Activated T-helper 1 cell treated with anti-CD3 and anti-CD28 coated beads, Interleukin-12 subunit alpha, Interleukin-12 subunit beta, Interleukin-2, Interleukin-4 antibody, amounts not matched to agents 30 ng/mL and 10 ng/mL and 1 ng/mL, durations not matched to agents 14 hours and 24 hours and 36 hours (primary cell): ENCODE measurements at regions not wholly inside any gene's neighbourhood (a gene's known extent, or its start where the extent isn't known, plus 50 kb on each side); places are given as distances from the start of the nearest gene placed in this dataset.

Source experiments
- DNase-seq: peaks from one replicate; pipeline ENCODE4 v3.0.0; 2021; ENCODE audit warnings: low spot score
- H3K27ac Mint-ChIP-seq: one replicate; pipeline ENCODE4 v1.8.0; 2021; ENCODE audit warnings: mild to moderate bottlenecking, mixed read lengths
- H3K27me3 Mint-ChIP-seq: one replicate; pipeline ENCODE4 v1.8.0; 2022; ENCODE audit warnings: mild to moderate bottlenecking, moderate library complexity, mixed read lengths; ENCODE audit not compliant: insufficient read depth
- H3K36me3 Mint-ChIP-seq: one replicate; pipeline ENCODE4 v1.8.0; 2021; ENCODE audit warnings: low read depth, mixed read lengths
- H3K4me1 Mint-ChIP-seq: one replicate; pipeline ENCODE4 v1.8.0; 2021; ENCODE audit warnings: low read depth, mixed read lengths
- H3K4me3 Mint-ChIP-seq: one replicate; pipeline ENCODE4 v1.8.0; 2021; ENCODE audit warnings: mild to moderate bottlenecking, moderate library complexity, mixed read lengths
- H3K9me3 Mint-ChIP-seq: one replicate; pipeline ENCODE4 v1.8.0; 2021; ENCODE audit warnings: mixed read lengths
- intact Hi-C: fragments of 100-400 bp; cut with micrococcal nuclease; formaldehyde crosslinking; loops from one replicate; pipeline ENCODE4 v1.15.1; 2024

DNA sequence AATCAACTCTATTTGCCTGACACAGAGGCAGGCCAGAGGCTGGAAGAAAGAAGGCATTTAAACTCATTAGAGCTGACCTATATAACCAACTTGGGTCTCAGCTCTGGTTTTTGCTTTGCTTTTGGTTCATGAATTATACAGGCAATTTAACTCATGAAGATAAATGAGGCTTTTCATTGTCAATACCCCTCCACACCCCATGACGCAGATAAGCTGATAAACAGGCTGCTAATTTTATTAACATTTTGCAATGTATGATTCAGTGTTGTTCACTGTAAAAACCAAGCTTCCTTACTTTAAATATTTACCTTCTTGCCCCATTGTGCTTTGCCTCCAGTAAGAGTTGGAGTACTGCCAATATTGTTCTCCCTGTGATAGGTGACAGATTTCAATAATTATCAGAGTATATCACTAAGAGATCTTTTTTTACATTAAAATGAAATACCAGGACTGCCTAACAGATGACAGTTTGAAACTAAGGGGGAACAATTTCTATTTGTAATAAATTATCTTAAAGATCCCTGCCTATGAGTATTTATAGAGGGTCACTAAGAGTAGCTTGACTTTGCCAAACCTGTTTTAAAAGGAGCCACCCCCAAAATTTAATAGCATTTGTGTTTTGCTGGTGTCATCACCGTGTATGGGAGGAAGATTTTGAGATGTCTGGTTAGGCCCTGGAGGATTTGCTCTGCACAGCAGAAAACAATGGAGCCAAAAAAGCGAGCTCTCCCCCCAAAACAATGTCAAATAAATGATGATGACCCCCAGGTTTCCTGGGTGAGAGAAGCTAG lies 472.7 kb upstream of the NBEA start:
- no peaks in the 10 kb centered on the region for H3K36me3 Mint-ChIP-seq
- H3K27me3 Mint-ChIP-seq: no peaks in the 10 kb centered on the region
- no peak overlapping the region for H3K4me3 Mint-ChIP-seq
- DNase-seq: no peak
- H3K4me1 Mint-ChIP-seq: no peaks in the 10 kb centered on the region
- no peaks in the 10 kb centered on the region for H3K9me3 Mint-ChIP-seq
- intact Hi-C loops: no loop called here
- H3K27ac Mint-ChIP-seq: no peak overlapping the region

DNA sequence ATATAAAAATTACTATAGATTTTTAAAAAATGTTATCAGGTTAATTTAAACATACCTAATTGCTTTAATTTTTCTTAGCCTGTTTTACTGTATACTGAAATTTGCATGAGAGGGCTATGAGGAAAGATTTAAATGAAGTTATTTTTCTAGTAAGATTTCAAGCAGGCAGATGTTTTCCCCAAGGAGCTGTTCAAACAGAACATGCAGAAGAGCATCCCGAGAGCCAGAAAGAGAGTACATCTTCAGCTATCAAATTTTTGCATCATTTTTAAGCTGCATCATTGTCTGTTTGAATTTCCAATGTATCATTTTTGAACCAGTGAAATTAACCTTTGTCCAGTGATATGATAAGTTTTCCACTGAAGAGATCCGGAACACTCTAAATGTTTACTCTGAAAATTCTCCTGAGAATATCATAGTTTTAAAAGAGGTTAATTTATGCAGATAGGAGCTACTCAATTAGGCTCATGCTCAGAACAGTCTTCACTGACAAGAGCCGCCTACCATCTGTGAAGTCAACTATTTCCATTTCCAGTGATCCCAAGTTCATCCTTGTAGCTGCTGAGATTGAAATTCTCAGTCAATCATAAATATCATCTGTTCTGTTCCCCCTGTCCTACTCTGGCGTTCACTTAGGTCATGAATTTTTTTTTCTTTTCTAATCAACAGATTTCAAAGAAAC lies 467.7 kb upstream of the NBEA start:
- no peaks in the 10 kb centered on the region for H3K36me3 Mint-ChIP-seq
- no peaks in the 10 kb centered on the region for H3K9me3 Mint-ChIP-seq
- no peak overlapping the region for H3K27ac Mint-ChIP-seq
- H3K4me3 Mint-ChIP-seq: no peak overlapping the region
- no peak for DNase-seq
- H3K27me3 Mint-ChIP-seq: no peaks in the 10 kb centered on the region
- H3K4me1 Mint-ChIP-seq: no peaks in the 10 kb centered on the region
- intact Hi-C loops: no loop called here

DNA sequence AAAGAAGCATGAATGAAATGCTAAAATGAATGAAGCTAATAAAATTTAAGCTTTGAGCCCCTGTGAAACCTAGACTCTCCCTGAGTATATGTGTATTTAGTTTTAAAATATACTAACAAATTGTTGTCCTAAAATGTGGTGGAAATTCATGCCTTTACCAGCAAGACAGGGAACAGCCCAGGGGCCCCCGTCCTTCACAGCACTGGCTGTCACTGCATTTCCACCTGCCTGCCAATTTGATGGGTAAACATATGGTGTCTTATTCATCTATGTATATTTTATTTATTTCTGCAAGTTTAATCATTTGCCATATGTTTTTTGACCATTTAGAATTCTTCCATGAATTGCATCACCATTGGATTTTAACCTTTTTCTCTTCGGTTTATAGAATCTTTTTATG lies 463.7 kb upstream of the NBEA start:
- no peak for DNase-seq
- intact Hi-C loops: no loop called here
- Mint-ChIP-seq H3K27me3 (no peaks in the 10 kb centered on the region), H3K4me3 (no peak overlapping the region), H3K36me3 (no peaks in the 10 kb centered on the region), H3K9me3 (no peaks in the 10 kb centered on the region), H3K4me1 (no peaks in the 10 kb centered on the region), H3K27ac (no peak overlapping the region)

DNA sequence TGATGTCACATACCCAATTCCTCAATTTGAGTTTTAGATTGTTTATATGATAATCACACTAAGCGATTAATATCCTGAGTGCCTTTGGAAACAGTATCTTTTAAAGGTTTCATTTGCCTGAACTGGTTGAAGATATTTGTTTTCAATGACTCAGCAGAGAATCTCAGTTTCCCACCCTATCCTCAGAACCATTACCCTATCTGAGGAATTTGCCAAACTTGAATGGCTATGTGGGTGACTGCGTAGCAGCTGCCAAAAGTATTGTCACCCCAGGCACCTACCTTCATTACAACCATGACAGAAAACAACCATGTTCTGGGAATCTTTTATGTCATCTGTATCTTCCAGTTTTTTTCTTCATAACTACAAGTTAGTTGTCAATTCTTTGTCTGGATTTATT lies 440.1 kb upstream of the NBEA start:
- Mint-ChIP-seq H3K27ac (no peak overlapping the region), H3K9me3 (peaks cover 9% of the 10 kb centered on the region), H3K36me3 (no peaks in the 10 kb centered on the region), H3K4me3 (no peak overlapping the region), H3K4me1 (no peaks in the 10 kb centered on the region), H3K27me3 (no peaks in the 10 kb centered on the region)
- intact Hi-C loops: no loop called here
- no peak for DNase-seq

DNA sequence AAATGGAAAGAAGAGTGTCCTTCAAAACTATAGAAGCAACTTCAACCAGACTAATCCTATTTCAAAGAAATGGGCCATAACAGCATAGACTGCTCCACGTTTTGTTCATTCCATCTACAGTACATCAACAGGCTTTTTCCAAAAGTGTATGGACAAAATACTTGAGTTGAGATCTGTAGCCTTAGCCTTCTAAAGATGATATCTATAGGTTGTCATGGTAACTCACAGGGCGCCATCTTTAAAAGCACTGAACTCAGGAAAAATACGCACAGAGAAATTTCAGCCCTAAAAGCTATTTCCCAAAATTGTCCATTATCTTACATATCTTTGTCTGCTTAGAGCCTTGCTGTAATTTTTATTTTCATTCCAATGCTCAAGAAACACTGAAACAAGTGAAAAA lies 439.4 kb upstream of the NBEA start:
- Mint-ChIP-seq H3K9me3 (peaks cover 15% of the 10 kb centered on the region), H3K4me1 (no peaks in the 10 kb centered on the region), H3K27me3 (no peaks in the 10 kb centered on the region), H3K4me3 (no peak overlapping the region), H3K36me3 (no peaks in the 10 kb centered on the region), H3K27ac (no peak overlapping the region)
- DNase-seq: no peak
- intact Hi-C loops: no loop called here

DNA sequence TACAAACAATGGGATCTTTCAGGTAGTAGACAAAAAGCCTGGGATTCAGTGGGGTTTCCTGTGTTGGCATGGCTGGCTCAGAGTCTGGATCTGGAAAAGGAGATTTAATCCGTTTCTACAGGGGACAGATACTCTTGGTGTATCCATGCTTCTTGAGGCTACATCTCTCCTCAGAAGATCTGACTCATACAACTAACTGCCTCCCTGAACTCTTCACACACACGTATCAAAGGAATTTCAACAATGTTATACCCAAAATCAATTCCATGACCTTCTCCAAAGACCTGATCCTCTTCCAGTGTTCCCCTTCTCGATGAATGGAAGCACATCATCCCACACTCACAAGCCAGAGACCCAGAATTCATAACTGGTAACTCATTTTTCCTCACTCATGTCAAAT lies 435.3 kb upstream of the NBEA start:
- Mint-ChIP-seq H3K27me3 (no peaks in the 10 kb centered on the region), H3K27ac (no peak overlapping the region), H3K4me3 (no peak overlapping the region), H3K4me1 (no peaks in the 10 kb centered on the region), H3K9me3 (peaks cover 29% of the 10 kb centered on the region), H3K36me3 (no peaks in the 10 kb centered on the region)
- intact Hi-C loops: no loop called here
- DNase-seq: no peak

DNA sequence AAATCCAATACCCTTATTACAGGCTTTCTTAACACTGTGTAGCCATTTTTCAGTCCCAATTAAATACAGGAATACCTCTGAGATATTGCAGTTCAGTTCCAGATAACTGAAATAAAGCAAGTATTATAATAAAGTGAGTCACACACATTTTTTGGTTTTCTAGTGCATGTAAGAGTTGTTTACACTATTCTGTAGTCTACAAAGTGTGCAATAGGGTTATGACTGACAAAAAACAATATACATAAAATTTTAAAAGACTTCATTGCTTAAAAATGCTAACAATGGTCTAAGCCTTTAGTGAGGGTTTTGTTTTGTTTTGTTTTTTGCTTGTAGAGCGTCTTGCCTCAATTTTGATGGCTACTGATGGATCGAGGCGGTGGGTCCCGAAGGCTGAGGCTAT lies 434.4 kb upstream of the NBEA start:
- Mint-ChIP-seq H3K27ac (no peak overlapping the region), H3K4me3 (no peak overlapping the region), H3K27me3 (no peaks in the 10 kb centered on the region), H3K9me3 (peaks cover 29% of the 10 kb centered on the region), H3K4me1 (no peaks in the 10 kb centered on the region), H3K36me3 (no peaks in the 10 kb centered on the region)
- DNase-seq: no peak
- intact Hi-C loops: no loop called here

DNA sequence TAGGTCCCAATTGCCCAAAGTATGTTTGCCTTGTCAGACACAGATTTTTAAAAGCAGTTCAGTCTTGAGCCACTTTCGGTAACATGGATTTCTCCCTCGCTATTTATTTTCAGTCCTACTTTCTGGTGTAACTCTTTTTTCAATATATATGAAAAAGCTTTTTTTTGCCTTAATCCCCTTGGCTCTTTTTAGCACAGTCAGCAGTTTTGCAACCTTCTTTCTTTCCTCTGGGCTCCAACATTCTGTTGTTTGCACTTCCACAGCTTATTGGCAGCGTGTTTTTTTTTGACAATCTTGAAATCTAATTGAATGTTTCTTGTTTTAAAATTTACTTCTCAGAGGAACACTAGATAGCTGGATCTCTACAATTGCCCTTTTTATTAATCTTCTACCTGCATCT lies 429.3 kb upstream of the NBEA start:
- H3K4me3 Mint-ChIP-seq: no peak overlapping the region
- H3K27me3 Mint-ChIP-seq: no peaks in the 10 kb centered on the region
- no peak overlapping the region for H3K27ac Mint-ChIP-seq
- H3K4me1 Mint-ChIP-seq: no peaks in the 10 kb centered on the region
- no peak for DNase-seq
- H3K36me3 Mint-ChIP-seq: no peaks in the 10 kb centered on the region
- intact Hi-C loops: no loop called here
- H3K9me3 Mint-ChIP-seq: peaks cover 28% of the 10 kb centered on the region

DNA sequence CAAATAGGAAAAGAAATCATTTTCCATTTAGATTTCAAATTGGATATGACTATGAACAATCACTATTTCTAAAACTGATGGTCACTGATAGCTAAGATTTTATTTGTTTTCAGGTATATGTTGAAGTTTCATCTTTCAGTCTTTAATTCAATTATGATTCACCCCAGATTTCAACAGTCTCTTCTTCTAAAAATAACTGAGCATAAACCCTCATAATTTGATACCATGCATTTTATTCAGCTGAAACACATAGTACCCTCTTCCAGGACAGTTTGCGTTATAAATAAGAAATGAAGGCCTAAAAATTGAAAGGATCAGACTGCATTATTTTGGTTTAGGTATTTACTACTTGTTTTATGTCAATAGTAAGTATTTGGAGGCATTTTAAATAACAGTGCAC lies 428.5 kb upstream of the NBEA start:
- Mint-ChIP-seq H3K4me1 (no peaks in the 10 kb centered on the region), H3K27me3 (no peaks in the 10 kb centered on the region), H3K9me3 (peaks cover 25% of the 10 kb centered on the region), H3K27ac (no peak overlapping the region), H3K36me3 (no peaks in the 10 kb centered on the region), H3K4me3 (no peak overlapping the region)
- intact Hi-C loops: no loop called here
- DNase-seq: no peak

DNA sequence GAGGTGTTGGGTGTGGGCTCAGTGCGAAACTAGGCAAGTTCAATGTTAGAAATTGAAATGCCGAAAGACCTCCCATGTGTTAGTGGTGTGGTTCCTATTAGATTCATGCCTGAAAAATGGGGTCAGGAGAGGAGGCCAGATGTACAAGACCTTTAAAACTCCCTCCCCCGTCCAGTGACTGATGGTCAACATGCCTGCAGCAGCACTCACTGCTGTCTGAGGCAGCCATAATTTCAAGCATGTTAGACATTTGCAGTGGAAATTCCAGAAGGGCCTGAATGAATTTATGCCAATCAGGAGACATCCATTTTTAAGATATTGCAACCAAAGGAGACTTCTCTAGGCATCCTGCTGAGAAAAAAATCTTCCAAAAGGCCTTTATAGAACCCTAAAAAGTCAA lies 426.9 kb upstream of the NBEA start:
- no peak overlapping the region for H3K27ac Mint-ChIP-seq
- H3K36me3 Mint-ChIP-seq: no peaks in the 10 kb centered on the region
- H3K4me3 Mint-ChIP-seq: no peak overlapping the region
- DNase-seq: no peak
- peaks cover 15% of the 10 kb centered on the region for H3K9me3 Mint-ChIP-seq
- intact Hi-C loops: no loop called here
- no peaks in the 10 kb centered on the region for H3K27me3 Mint-ChIP-seq
- H3K4me1 Mint-ChIP-seq: no peaks in the 10 kb centered on the region

DNA sequence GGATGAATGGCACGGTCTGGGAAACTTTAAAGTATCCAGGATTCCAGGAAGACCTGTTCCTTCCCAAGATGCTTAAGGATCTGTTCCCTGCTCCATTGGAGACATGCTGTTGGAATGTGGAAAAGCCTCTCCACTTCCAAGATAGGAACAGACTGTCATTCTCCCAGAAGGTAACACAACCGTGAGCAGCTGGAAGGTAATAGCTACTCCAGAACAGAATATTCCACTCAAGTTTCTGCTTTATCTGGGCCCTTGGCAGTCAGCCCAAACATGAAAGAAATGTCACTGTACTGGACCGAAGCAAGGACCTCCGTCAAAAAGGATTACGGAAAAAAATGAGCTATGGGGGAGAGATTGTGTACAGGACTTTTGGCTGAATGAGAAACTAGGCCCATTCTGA lies 420.9 kb upstream of the NBEA start:
- Mint-ChIP-seq H3K27me3 (no peaks in the 10 kb centered on the region), H3K9me3 (no peaks in the 10 kb centered on the region), H3K36me3 (no peaks in the 10 kb centered on the region), H3K4me1 (no peaks in the 10 kb centered on the region), H3K4me3 (no peak overlapping the region), H3K27ac (no peak overlapping the region)
- intact Hi-C loops: no loop called here
- DNase-seq: no peak

DNA sequence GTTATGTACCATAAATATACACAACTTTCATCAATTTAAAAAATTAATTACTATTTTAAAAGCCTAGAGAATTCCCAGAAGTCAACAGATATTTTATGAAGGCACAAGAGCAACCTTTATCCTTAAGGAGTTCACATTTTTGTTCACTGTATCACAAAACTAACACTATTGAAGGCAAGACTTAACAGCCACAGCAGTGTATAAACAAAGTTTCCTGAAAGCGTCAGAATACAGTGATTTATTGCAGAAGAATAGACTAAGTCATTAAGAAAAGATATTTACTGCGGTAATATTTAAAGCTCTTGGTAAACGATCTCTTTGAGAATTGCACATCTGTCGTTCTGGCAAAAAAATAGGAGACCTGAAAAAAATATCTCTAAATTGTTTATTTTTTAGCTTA lies 419.3 kb upstream of the NBEA start:
- Mint-ChIP-seq H3K9me3 (peaks cover 7% of the 10 kb centered on the region), H3K4me3 (no peak overlapping the region), H3K27ac (no peak overlapping the region), H3K4me1 (no peaks in the 10 kb centered on the region), H3K36me3 (no peaks in the 10 kb centered on the region), H3K27me3 (no peaks in the 10 kb centered on the region)
- no peak for DNase-seq
- intact Hi-C loops: no loop called here

DNA sequence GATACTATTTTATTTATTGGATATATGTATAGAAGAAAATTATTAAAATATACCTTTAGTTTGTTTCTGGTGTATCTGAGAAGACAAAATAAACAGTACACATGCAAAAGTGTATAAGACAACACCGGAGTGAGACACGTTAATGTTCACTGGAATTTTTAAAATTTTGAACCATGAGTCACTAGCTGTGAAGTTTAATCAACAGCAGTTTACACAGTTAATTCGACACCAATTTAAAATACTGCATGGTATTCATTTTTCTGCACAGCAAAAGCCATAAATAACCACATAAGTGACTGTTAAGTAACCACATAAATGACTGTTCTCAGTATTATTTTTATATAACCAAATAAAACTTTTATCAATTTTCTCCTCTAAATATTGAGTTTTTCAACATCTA lies 418.7 kb upstream of the NBEA start:
- Mint-ChIP-seq H3K36me3 (no peaks in the 10 kb centered on the region), H3K27me3 (no peaks in the 10 kb centered on the region), H3K9me3 (peaks cover 7% of the 10 kb centered on the region), H3K27ac (no peak overlapping the region), H3K4me3 (no peak overlapping the region), H3K4me1 (no peaks in the 10 kb centered on the region)
- intact Hi-C loops: no loop called here
- no peak for DNase-seq

DNA sequence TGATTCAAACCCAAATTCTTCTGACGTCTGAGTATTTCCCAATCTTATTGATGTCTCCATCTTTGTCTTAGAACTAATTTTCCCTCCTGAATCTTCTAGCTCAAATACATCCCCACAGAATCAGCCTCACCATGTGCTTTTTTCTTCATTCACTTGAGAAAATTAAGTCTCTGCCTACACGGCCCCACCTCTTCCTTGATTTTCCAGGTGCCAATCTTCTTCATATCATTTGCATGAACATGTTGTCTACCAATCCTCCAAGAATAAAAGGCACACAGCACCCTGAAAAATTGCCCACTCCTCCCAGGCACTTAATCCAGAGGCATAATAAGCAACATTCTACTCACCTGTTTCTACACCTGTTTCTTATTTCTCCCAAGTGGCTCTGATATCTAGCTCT lies 408.1 kb upstream of the NBEA start:
- no peak for DNase-seq
- Mint-ChIP-seq H3K4me1 (no peaks in the 10 kb centered on the region), H3K27ac (no peak overlapping the region), H3K9me3 (peaks cover 20% of the 10 kb centered on the region), H3K4me3 (no peak overlapping the region), H3K27me3 (no peaks in the 10 kb centered on the region), H3K36me3 (no peaks in the 10 kb centered on the region)
- intact Hi-C loops: no loop called here
